Endothelial cell (in vitro differentiated cells): ENCODE measurements at regions not wholly inside any gene's neighbourhood (a gene's known extent, or its start where the extent isn't known, plus 50 kb on each side); places are given as distances from the start of the nearest gene placed in this dataset.

Experiments
- DNase-seq: peaks from one replicate; pipeline ENCODE4 v3.0.0; 2021; ENCODE audit warnings: low spot score
- H3K27ac Mint-ChIP-seq: one replicate; pipeline ENCODE4 v1.8.0; 2021; ENCODE audit warnings: mixed read lengths, inconsistent platforms; ENCODE audit not compliant: unreplicated experiment
- H3K27me3 Mint-ChIP-seq: one replicate; pipeline ENCODE4 v1.8.0; 2021; ENCODE audit warnings: mild to moderate bottlenecking, moderate library complexity, mixed read lengths, inconsistent platforms; ENCODE audit not compliant: unreplicated experiment
- H3K36me3 Mint-ChIP-seq: one replicate; pipeline ENCODE4 v1.8.0; 2021; ENCODE audit warnings: mild to moderate bottlenecking, low read depth, mixed read lengths, inconsistent platforms; ENCODE audit not compliant: unreplicated experiment
- H3K4me1 Mint-ChIP-seq: one replicate; pipeline ENCODE4 v1.8.0; 2021; ENCODE audit warnings: mild to moderate bottlenecking, mixed read lengths, inconsistent platforms; ENCODE audit not compliant: unreplicated experiment
- H3K4me3 Mint-ChIP-seq: one replicate; pipeline ENCODE4 v1.8.0; 2021; ENCODE audit warnings: mild to moderate bottlenecking, mixed read lengths, inconsistent platforms; ENCODE audit not compliant: unreplicated experiment
- H3K9me3 Mint-ChIP-seq: one replicate; pipeline ENCODE4 v1.8.0; 2021; ENCODE audit warnings: mixed read lengths, inconsistent platforms; ENCODE audit not compliant: unreplicated experiment
- TF ChIP-seq, protein P1 (sequence below): fragments of 200-600 bp; sonication (generic); IDR thresholded peaks from one replicate; pipeline ENCODE4 v1.5.0; 2021; ENCODE audit warnings: antibody characterized with exemption; ENCODE audit not compliant: unreplicated experiment

DNA sequence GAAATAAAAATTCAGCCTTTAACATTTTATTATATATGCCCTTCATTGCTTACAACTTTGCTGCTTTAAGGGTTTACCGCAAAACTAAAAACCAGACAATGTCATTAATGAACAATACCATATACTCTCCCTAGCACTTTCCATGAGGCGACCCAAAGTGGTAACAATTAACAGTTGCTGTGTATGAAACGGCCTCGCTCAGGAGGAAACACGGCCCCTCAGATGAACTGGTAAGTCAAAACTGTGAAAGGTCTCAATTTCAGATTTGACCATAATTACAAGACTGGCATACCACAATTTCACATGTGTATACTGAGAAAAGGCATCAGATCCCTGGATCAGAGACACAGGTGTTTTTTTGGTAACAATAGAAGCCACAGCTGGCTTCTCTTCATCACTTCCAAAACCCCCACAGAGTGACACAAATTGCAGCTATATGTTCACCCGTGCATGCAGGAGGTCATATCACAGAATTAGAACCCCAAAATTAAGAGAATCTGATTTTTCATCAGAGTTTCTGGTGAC lies 611.9 kb upstream of the ADAMTS5 start:
- Mint-ChIP-seq H3K4me3 (no peak overlapping the region), H3K36me3 (no peaks in the 10 kb centered on the region), H3K4me1 (no peaks in the 10 kb centered on the region), H3K27ac (no peak overlapping the region), H3K9me3 (no peaks in the 10 kb centered on the region), H3K27me3 (no peaks in the 10 kb centered on the region)
- TF ChIP-seq, protein P1, sequence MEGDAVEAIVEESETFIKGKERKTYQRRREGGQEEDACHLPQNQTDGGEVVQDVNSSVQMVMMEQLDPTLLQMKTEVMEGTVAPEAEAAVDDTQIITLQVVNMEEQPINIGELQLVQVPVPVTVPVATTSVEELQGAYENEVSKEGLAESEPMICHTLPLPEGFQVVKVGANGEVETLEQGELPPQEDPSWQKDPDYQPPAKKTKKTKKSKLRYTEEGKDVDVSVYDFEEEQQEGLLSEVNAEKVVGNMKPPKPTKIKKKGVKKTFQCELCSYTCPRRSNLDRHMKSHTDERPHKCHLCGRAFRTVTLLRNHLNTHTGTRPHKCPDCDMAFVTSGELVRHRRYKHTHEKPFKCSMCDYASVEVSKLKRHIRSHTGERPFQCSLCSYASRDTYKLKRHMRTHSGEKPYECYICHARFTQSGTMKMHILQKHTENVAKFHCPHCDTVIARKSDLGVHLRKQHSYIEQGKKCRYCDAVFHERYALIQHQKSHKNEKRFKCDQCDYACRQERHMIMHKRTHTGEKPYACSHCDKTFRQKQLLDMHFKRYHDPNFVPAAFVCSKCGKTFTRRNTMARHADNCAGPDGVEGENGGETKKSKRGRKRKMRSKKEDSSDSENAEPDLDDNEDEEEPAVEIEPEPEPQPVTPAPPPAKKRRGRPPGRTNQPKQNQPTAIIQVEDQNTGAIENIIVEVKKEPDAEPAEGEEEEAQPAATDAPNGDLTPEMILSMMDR: no peak
- no peak for DNase-seq

DNA sequence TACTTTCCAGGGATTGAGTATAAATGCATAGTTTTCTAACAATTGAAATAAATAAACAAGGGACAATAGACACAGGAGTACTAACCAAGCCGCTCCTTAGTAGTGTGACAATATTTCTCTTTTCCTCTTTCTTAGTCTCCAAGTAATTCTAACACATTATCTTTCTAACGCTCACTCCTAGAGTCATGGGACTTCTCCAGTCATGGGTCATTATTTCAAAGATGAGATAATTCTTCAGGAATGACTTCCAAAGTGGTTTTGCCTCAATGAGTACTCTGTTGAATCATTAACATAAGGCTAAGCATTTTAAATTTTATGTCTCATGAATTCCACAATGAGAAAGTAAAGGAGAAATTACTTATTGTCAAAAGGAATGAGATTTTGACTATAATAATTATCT lies 605.8 kb upstream of the ADAMTS5 start:
- Mint-ChIP-seq H3K36me3 (no peaks in the 10 kb centered on the region), H3K27me3 (peaks cover 2% of the 10 kb centered on the region), H3K27ac (no peak overlapping the region), H3K4me3 (no peak overlapping the region), H3K9me3 (no peaks in the 10 kb centered on the region), H3K4me1 (no peaks in the 10 kb centered on the region)
- DNase-seq: no peak
- TF ChIP-seq, protein P1: no peak

DNA sequence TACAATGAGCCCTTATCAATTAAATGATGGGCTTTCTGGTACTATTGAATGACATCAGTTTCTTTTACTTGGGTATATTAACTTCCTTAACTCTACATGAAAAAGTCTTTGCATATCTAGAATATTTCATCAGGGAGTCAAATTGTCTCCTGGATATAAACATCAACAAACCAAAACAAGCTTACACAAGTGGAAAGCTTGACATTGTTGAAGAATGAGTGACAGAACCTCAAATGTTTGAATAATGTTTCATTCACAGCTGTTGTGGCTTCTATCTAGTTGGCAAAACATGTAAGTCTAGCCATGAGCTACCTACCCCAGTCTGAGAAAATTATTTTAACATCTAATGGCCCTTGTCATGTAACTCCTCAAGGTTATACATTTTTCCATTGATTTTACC lies 604.8 kb upstream of the ADAMTS5 start:
- Mint-ChIP-seq H3K27me3 (peaks cover 2% of the 10 kb centered on the region), H3K36me3 (no peaks in the 10 kb centered on the region), H3K4me3 (no peak overlapping the region), H3K9me3 (no peaks in the 10 kb centered on the region), H3K27ac (no peak overlapping the region), H3K4me1 (no peaks in the 10 kb centered on the region)
- DNase-seq: no peak
- TF ChIP-seq, protein P1: no peak

DNA sequence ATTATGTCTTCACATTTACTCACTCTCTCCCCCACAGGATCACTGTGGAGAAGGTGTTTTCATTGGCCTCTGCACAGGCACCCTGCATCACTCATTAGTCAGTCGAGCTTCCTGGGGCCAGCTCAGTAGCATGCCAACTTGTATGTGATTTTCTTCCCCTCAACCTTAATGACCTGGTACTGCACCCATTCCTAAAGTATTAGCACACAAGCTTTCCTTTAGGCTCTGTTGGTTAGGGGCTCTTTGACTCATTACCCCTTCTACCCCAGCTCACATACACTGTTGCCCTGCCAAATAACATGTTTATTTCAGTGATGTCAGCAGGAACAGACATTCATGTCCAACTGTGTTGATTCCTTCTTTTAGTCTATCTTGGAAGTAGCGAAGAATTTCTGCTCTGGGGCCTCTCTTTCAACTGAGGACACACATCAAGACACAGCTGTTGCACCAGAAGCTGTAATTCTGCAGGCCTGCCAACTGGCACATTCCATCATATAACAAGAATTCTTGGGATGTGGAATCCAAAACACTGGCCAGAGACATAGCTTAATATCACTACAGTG lies 603.5 kb upstream of the ADAMTS5 start:
- H3K27ac Mint-ChIP-seq: no peak overlapping the region
- no peak for DNase-seq
- TF ChIP-seq, protein P1: no peak

DNA sequence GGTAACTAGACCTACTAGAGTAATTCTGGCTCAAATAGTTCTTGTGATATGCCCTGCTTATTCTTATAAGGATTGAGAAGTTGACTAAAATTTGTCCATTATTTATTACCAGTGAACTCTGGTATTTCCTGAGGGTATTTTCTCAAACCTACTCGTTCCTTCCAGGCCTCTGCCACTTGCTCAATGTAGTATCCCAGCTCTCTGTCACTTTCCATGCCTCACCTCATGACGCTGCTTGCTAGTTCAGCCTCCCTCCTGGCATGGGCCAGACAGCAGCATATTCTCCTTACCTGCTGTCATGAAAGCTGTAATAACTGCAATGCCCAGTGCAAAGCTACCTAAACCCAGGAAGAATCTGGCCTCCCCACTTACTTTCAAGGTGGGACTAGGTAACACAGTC lies 602.9 kb upstream of the ADAMTS5 start:
- no peaks in the 10 kb centered on the region for H3K4me1 Mint-ChIP-seq

More for the DNA sequence above, 603.5 kb upstream of the ADAMTS5 start:
- no peaks in the 10 kb centered on the region for H3K36me3 Mint-ChIP-seq
- peaks cover 2% of the 10 kb centered on the region for H3K27me3 Mint-ChIP-seq
- no peaks in the 10 kb centered on the region for H3K4me1 Mint-ChIP-seq
- no peak overlapping the region for H3K4me3 Mint-ChIP-seq
- no peaks in the 10 kb centered on the region for H3K9me3 Mint-ChIP-seq

More for the DNA sequence above, 602.9 kb upstream of the ADAMTS5 start:
- no peaks in the 10 kb centered on the region for H3K36me3 Mint-ChIP-seq
- H3K9me3 Mint-ChIP-seq: no peaks in the 10 kb centered on the region
- DNase-seq: no peak
- no peak overlapping the region for H3K27ac Mint-ChIP-seq
- TF ChIP-seq, protein P1: no peak
- H3K4me3 Mint-ChIP-seq: no peak overlapping the region
- peaks cover 2% of the 10 kb centered on the region for H3K27me3 Mint-ChIP-seq
